Kidney epithelial cell (primary cell): ENCODE measurements at regions not wholly inside any gene's neighbourhood (a gene's known extent, or its start where the extent isn't known, plus 50 kb on each side); places are given as distances from the start of the nearest gene placed in this dataset.

Source experiments
- DNase-seq: peaks from one replicate; pipeline ENCODE4 v3.0.0-alpha.2; 2010; ENCODE audit warnings: low read depth
- H3K27me3 ChIP-seq: 2 replicates; pipeline ENCODE4 v1.6.0; 2011; ENCODE audit warnings: low read length; ENCODE audit not compliant: control insufficient read depth, insufficient read depth
- H3K36me3 ChIP-seq: 2 replicates; pipeline ENCODE4 v1.5.1; 2011; ENCODE audit warnings: low read length; ENCODE audit not compliant: control insufficient read depth, insufficient read depth
- H3K4me3 ChIP-seq: 2 replicates; pipeline ENCODE4 v1.5.1; 2011; ENCODE audit warnings: low read depth, mild to moderate bottlenecking, control low read depth, low read length
- CTCF ChIP-seq: IDR thresholded peaks from 2 replicates; pipeline ENCODE4 v1.5.1; 2011; ENCODE audit warnings: mild to moderate bottlenecking, moderate library complexity, low read length, control low read depth, inconsistent platforms; ENCODE audit not compliant: insufficient read depth, poor library complexity, severe bottlenecking

- H3K27me3 ChIP-seq, result no peaks in the 10 kb centered on the region
- H3K36me3 ChIP-seq, result no peaks in the 10 kb centered on the region
- no peak for DNase-seq
- TF ChIP-seq CTCF, result no peak
- H3K4me3 ChIP-seq, result no peak overlapping the region
Observed at GRCh38 chr10:118482393-118483331, 112.8 kb downstream of the PRLHR start.

- Histone ChIP-seq H3K4me3 (no peak overlapping the region), H3K36me3 (no peaks in the 10 kb centered on the region), H3K27me3 (no peaks in the 10 kb centered on the region)
- DNase-seq, result no peak
- TF ChIP-seq CTCF, result no peak
Observed at GRCh38 chr10:118481871-118482270, 113.6 kb downstream of the PRLHR start.

DNA sequence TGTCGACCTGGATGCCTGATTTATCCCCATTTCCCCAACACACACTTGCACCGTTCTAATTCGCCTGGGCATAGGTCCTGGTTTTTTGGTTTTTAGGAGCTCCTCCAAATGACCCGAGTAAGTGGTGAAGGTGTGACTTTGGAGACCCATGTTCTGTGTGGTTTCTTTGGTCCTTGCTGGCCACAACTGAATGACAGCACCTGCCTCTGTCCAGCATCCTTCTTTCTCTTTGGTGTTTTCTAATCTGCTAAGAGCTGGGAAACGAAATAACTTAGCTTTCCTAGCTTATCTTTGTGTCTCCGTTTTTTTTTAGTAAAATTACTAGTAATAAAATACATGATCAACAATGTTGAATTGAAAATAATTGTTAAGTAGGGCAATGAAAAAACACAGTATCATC, 120.2 kb downstream of the PRLHR start:
- Histone ChIP-seq H3K27me3 (no peaks in the 10 kb centered on the region), H3K36me3 (no peaks in the 10 kb centered on the region), H3K4me3 (no peak overlapping the region)
- no peak for DNase-seq
- TF ChIP-seq CTCF, result no peak

DNA sequence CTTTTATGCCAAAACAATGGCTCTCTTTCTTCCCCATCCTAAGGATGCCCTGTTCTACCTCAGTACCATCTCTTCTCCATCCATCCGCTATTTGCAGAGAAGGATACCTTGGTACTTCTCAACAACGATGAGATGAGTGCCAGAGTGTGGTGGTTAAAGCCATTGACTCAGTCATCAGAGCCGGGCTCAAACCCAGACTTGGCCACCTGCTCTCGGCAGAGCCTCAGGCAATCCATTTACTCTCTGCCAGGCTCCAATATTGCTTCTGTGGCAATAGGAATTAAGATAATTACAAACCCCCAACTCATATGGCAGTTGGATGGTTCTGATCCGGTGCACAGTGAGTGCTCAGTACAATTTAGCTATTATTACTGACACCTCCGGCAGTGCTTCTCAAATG, 121.3 kb downstream of the PRLHR start:
- H3K36me3 ChIP-seq, result no peaks in the 10 kb centered on the region
- H3K27me3 ChIP-seq, result no peaks in the 10 kb centered on the region
- DNase-seq, result no peak
- TF ChIP-seq CTCF, result no peak
- no peak overlapping the region for H3K4me3 ChIP-seq

DNA sequence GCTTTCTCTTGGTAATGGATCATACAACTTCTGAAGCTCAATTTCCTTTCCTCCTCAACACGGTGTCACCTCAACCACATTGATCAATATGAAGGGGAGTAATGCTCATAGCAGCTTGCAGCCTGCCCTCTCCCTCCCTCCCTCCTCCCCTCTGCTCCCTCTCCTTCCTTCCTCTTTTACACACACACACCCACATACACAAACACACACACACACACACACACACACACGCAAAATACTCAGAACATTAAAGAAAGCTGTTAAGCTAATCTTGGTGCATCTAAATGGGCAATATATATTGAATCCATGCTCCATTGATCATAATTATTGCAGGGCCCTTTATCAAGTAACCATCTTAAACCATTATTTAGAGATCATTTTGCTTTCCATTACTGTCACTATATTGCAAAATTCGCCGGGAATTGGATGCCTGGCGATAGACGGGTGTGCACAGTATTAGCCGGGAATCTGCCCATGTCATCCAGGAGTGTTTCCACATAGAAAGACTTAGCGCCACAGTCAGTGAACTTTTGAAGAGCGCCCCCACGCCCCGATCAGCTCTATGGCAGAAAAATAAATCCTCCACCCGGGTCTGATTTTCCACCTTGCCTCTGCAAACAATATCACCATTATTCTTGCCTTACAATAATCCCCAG, 122.0 kb downstream of the PRLHR start:
- no peaks in the 10 kb centered on the region for H3K36me3 ChIP-seq
- DNase-seq, result no peak
- H3K27me3 ChIP-seq, result no peaks in the 10 kb centered on the region
- no peak overlapping the region for H3K4me3 ChIP-seq
- TF ChIP-seq CTCF, result no peak
